GM23338 (cell line): ENCODE measurements at regions not wholly inside any gene's neighbourhood (a gene's known extent, or its start where the extent isn't known, plus 50 kb on each side); places are given as distances from the start of the nearest gene placed in this dataset.

Experiments used
- CREB1 ChIP-seq: fragments of 250-450 bp; sonication (Bioruptor Pico); IDR thresholded peaks from 2 replicates; pipeline ENCODE4 v1.5.0; 2020; ENCODE audit warnings: low read depth, mild to moderate bottlenecking, moderate library complexity
- ETS1 ChIP-seq: IDR thresholded peaks from 2 replicates; pipeline ENCODE4 v1.6.1; 2016; ENCODE audit warnings: antibody characterized with exemption
- STAT1 ChIP-seq: IDR thresholded peaks from one replicate; pipeline ENCODE4 v1.6.1; 2016; ENCODE audit warnings: antibody characterized with exemption; ENCODE audit not compliant: unreplicated experiment
- ZNF462 ChIP-seq: fragments of 250-450 bp; sonication (Bioruptor Pico); IDR thresholded peaks from 2 replicates; pipeline ENCODE4 v1.5.0; 2020; ENCODE audit warnings: mild to moderate bottlenecking, moderate library complexity
- TF ChIP-seq, protein P1 (sequence below), 2 experiments: fragments of 200-600 bp in 1 of 2; sonication (generic) in 1 of 2; conservative IDR thresholded peaks; 2 replicates each; pipeline versions ENCODE4 v1.5.1 to v1.6.1; 2016 to 2017; ENCODE audit warnings: antibody characterized with exemption in 2 of 2, low read depth in 2 of 2, mild to moderate bottlenecking in 2 of 2, moderate library complexity in 1 of 2

GRCh38 chr7:9960460-9960859, 1013.2 kb upstream of the PHF14 start (continued):
- TF ChIP-seq ZNF462 (CRISPR knock-in tag) (no peak), ETS1 (no peak), CREB1 (CRISPR knock-in tag) (no peak), STAT1 (no peak)
- TF ChIP-seq, protein P1, sequence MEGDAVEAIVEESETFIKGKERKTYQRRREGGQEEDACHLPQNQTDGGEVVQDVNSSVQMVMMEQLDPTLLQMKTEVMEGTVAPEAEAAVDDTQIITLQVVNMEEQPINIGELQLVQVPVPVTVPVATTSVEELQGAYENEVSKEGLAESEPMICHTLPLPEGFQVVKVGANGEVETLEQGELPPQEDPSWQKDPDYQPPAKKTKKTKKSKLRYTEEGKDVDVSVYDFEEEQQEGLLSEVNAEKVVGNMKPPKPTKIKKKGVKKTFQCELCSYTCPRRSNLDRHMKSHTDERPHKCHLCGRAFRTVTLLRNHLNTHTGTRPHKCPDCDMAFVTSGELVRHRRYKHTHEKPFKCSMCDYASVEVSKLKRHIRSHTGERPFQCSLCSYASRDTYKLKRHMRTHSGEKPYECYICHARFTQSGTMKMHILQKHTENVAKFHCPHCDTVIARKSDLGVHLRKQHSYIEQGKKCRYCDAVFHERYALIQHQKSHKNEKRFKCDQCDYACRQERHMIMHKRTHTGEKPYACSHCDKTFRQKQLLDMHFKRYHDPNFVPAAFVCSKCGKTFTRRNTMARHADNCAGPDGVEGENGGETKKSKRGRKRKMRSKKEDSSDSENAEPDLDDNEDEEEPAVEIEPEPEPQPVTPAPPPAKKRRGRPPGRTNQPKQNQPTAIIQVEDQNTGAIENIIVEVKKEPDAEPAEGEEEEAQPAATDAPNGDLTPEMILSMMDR (conservative IDR thresholded peaks at IDR 0.05; ENCODE audit: low read depth in 2 of 2), result no peak
